22Rv1 (cell line): ENCODE measurements at regions not wholly inside any gene's neighbourhood (a gene's known extent, or its start where the extent isn't known, plus 50 kb on each side); places are given as distances from the start of the nearest gene placed in this dataset.

ENCODE experiments used
- H3K27ac ChIP-seq: fragments of 450-650 bp; 2 replicates; pipeline ENCODE4 v1.5.1; 2017
- CTCF ChIP-seq: fragments of 450-650 bp; IDR thresholded peaks from 2 replicates; pipeline ENCODE4 v1.5.1; 2017; ENCODE audit warnings: mild to moderate bottlenecking
- ZFX ChIP-seq: fragments of 450-650 bp; IDR thresholded peaks from 2 replicates; pipeline ENCODE4 v1.6.1; 2017; ENCODE audit warnings: antibody characterized with exemption, borderline replicate concordance

DNA sequence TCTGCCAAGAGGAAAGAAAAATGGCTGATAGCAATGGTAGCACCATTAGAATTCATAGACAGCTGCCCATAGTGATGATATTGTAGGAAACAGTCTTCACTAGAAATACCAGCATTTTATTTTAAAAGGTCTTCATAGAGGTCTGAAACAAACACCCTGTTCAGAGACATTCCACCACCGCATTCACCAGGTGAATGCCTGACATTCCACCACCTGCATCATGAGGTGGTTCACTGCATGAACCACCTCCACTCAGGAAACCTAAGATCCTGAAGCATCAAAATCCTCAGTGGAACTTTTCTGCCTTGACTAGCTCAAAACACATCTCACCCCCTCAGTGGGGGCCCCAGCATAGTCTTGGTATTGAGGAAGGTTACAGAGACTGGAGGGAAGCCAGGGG, 91.5 kb upstream of the COX10 start:
- H3K27ac ChIP-seq = no peak overlapping the region
- no peak for TF ChIP-seq CTCF
- no peak for TF ChIP-seq ZFX

GRCh38 chr17:13978478-13978877, 90.8 kb upstream of the COX10 start:
- TF ChIP-seq ZFX (no peak), CTCF (no peak)
- no peak overlapping the region for H3K27ac ChIP-seq

- TF ChIP-seq ZFX (no peak), CTCF (no peak)
- H3K27ac ChIP-seq = no peak overlapping the region
These were observed 87.4 kb upstream of the COX10 start for GRCh38 chr17:13981881-13982280.

GRCh38 chr17:13984956-13985355, 84.3 kb upstream of the COX10 start:
- no peak for TF ChIP-seq CTCF
- no peak for TF ChIP-seq ZFX
- no peak overlapping the region for H3K27ac ChIP-seq

DNA sequence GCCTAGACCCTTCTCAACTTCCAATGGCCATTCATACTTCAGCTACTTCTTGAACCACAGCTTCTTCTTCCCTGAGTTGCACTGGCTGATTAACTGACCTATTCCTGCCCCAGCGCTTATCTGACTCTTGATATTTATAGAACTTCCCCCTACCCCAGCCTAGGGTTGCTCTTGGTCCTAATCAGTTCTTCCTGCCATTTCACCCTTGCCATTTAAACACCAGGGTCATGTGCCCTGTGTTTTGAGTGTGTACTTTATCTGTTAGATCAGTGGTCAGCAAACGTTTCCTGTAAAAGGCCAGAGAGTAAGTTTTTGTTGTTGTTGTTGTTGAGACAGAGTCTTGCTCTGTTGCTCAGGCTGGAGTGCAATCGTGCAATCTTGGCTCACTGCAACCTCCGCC, 82.4 kb upstream of the COX10 start:
- H3K27ac ChIP-seq = no peak overlapping the region
- TF ChIP-seq ZFX (no peak), CTCF (no peak)

- H3K27ac ChIP-seq = no peak overlapping the region
- TF ChIP-seq CTCF (no peak), ZFX (no peak)
These were observed 80.2 kb upstream of the COX10 start for GRCh38 chr17:13989138-13989537.

- H3K27ac ChIP-seq = no peak overlapping the region
- TF ChIP-seq ZFX (no peak), CTCF (no peak)
These were observed 76.2 kb upstream of the COX10 start for GRCh38 chr17:13993106-13993505.
